ENCODE measurements at regions not wholly inside any gene's neighbourhood (a gene's known extent, or its start where the extent isn't known, plus 50 kb on each side); places are given as distances from the start of the nearest gene placed in this dataset.
"Not testable (repeated sequence)": the region's sequence is repeated elsewhere in the genome, so short reads cannot be mapped to it uniquely, and the experiment has no call there.

DNA sequence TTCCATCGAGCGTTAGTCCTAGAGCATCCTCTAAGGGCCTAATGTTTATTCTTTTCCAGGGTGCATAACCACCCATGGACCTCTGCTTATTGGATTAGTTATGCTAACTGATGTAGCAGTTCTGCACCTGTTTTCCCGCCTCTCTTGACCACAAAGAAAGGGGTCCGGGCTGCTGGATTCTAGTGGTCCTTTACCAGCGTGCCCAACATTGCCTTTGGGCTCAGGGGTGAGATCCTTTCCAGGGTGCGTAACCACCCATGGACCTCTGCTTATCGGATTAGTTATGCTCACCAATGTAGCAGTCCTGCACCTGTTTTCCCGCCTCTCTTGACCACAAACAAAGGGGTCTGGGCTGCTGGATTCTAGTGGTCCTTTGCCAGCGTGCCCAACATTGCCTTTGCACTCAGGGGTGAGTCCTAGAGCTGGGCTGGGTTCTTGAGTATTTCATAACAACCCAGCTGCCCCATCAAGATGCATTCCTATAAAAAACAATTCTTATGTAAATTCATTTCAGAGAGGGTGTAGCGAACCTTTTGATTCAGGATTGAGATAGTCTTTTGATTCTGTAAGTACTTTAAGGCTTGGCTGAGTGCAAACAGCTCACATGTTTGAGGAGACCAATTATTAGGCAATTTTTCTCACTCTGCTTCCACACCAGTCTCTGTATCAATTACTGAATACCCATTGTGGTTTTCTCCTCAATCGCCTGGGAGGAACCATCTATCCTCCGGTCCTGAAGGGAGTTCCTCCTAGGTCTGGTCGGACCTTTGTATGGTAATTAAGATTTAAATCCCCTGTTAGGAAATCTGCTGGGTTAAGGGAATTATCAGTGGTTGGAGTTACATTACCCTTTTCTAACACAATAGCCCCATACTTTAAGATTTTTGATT is 253.0 kb upstream of the CNR1 start:
- TF ChIP-seq CTCF (conservative IDR thresholded peaks at IDR 0.05); EZH2 (IDR thresholded peaks at IDR 0.05; ENCODE audit: low read depth): not testable (repeated sequence)
